NB4 (cell line): ENCODE measurements at regions not wholly inside any gene's neighbourhood (a gene's known extent, or its start where the extent isn't known, plus 50 kb on each side); places are given as distances from the start of the nearest gene placed in this dataset.
A peak's percentile ranks its signal among the peaks of the same experiment; 100 is the strongest.

ENCODE experiments used
- DNase-seq: peaks from one replicate; pipeline ENCODE4 v3.0.0; 2010; ENCODE audit warnings: low read depth
- H3K4me3 ChIP-seq: one replicate; pipeline ENCODE4 v1.5.1; 2011; ENCODE audit warnings: mild to moderate bottlenecking, low read depth, low read length, moderate library complexity
- CTCF ChIP-seq: IDR thresholded peaks from one replicate; pipeline ENCODE4 v1.5.1; 2012; ENCODE audit warnings: low read depth, low read length
- MAX ChIP-seq: IDR thresholded peaks from 2 replicates; pipeline ENCODE4 v1.6.1; 2011; ENCODE audit warnings: low read depth, low read length
- MYC ChIP-seq: IDR thresholded peaks from 2 replicates; pipeline ENCODE4 v1.6.1; 2011; ENCODE audit warnings: low read depth, low read length
- POLR2A ChIP-seq: IDR thresholded peaks from 2 replicates; pipeline ENCODE4 v1.6.1; 2011; ENCODE audit warnings: mild to moderate bottlenecking; ENCODE audit not compliant: insufficient read length; ENCODE audit errors: extremely low read depth

- DNase-seq, result no peak
- no peak for TF ChIP-seq MYC
- TF ChIP-seq CTCF, result no peak
- no peak for TF ChIP-seq MAX
- no peak for TF ChIP-seq POLR2A
- no peak overlapping the region for H3K4me3 ChIP-seq
Measured at GRCh38 chr13:73759434-73759833, 374.8 kb downstream of the KLF12 start.

- no peak for DNase-seq
- no peak overlapping the region for H3K4me3 ChIP-seq
- no peak for TF ChIP-seq MYC
- no peak for TF ChIP-seq MAX
- no peak for TF ChIP-seq POLR2A
- TF ChIP-seq CTCF, result no peak
Measured at GRCh38 chr13:73757481-73758233, 376.5 kb downstream of the KLF12 start.

DNA sequence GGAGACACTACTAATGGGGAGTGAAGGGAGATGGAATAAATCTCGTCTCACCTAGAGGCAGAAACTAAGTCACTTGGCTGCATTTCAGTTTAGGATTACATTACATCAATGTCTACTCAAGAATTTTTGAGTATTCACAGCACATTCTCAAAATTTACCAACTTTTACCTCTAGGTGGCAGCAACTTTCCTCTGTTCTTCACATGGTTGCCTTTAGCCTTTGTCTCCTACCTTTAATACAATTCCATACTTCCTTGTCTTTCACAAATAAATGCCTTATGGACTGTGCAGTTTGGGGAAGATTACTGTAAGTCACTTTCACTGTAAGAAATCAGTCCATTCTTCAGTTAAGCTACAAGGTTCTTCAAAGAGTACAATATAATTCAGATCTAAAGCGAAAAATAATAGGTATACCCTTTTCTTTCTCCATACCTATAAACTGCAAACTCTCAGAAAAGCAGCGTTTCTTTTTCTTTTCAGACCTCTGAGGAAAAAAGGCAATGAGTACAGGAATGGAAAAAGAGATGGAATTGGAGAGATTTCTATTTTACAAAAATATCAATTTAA is 379.4 kb downstream of the KLF12 start:
- DNase-seq, result peak; percentile 58

DNA sequence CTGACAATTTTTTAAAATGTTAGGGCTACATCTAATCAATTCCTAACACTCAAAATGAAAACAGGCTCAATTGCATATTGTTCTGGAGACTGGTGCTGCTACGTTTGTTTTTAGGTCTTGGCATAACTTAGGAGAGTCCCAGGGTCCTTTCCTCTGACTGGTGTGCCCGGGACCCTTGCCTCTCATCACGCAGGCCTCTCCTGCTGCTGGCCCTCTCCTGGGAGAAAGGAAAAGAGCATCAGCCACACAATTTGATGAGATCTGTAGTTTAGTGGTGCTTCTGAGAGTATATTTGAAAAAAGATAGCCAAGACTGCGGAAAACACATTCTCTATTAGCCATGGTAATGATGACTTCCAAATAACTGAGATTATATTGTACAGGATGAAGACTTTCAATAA is 380.0 kb downstream of the KLF12 start:
- H3K4me3 ChIP-seq, result no peak overlapping the region
- no peak for DNase-seq
- TF ChIP-seq POLR2A (no peak), CTCF (no peak), MAX (no peak), MYC (no peak)

More for the DNA sequence above, 379.4 kb downstream of the KLF12 start:
- no peak for TF ChIP-seq POLR2A
- no peak for TF ChIP-seq MYC
- peak; percentile 51 for TF ChIP-seq CTCF
- no peak overlapping the region for H3K4me3 ChIP-seq

DNA sequence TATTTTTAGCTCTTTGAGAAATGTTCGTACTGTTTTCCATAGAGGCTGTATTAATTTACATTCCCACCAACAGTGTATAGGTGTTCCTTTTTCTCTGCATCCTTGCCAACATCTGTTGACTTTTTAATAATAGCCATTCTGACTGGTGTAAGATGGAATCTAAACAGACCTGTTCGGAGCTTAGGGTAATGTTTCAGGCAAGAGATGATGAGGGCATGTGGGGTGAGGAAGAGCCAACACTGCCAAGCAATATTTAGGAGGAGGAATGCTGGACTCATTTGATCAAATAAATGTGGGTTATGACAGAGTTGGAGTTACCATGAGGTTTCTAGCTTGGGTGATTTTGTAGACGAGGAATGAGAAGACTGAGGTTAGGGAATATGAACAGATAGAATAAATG is 382.9 kb downstream of the KLF12 start:
- no peak for DNase-seq
- H3K4me3 ChIP-seq, result no peak overlapping the region
- no peak for TF ChIP-seq CTCF
- TF ChIP-seq MAX, result no peak
- no peak for TF ChIP-seq POLR2A
- no peak for TF ChIP-seq MYC
